A673 (cell line): ENCODE measurements at regions not wholly inside any gene's neighbourhood (a gene's known extent, or its start where the extent isn't known, plus 50 kb on each side); places are given as distances from the start of the nearest gene placed in this dataset.

Experiments used
- BruUV-seq: library from RNA; stranded (reverse); fragments of 400-500 nt; replicated peaks from 2 replicates; lab custom pipeline; 2021; lab: Mats Ljungman, UMichigan
- CTCF ChIA-PET: fragments of 300-600 bp; sonication (Branson Sonifier 250); formaldehyde crosslinking; loops from one replicate; lab custom pipeline; 2022; ENCODE audit warnings: antibody characterized with exemption; lab: Charles Lee
- POLR2A ChIA-PET: fragments of 300-600 bp; sonication (Branson Sonifier 250); formaldehyde crosslinking; loops from one replicate; lab custom pipeline; 2022; ENCODE audit warnings: antibody characterized with exemption; ENCODE audit not compliant: low non-redundant PET; lab: Charles Lee
- DNase-seq: peaks from one replicate; pipeline ENCODE4 v3.0.0-alpha.2; 2015; ENCODE audit warnings: low spot score
- H3K27ac ChIP-seq: fragments of 200-600 bp; sonication (generic); 2 replicates; pipeline ENCODE4 v1.5.1; 2016; ENCODE audit warnings: mixed run types, low read depth, mild to moderate bottlenecking, mixed read lengths, antibody characterized with exemption, low read length; ENCODE audit not compliant: poor library complexity, severe bottlenecking
- H3K27me3 ChIP-seq: fragments of 200-600 bp; sonication (generic); replicated peaks from 2 replicates; pipeline ENCODE4 v1.6.1; 2017; ENCODE audit warnings: mixed run types, low read depth, mild to moderate bottlenecking, mixed read lengths, antibody characterized with exemption, low read length; ENCODE audit not compliant: insufficient read depth, poor library complexity
- H3K36me3 ChIP-seq: fragments of 200-600 bp; sonication (generic); 2 replicates; pipeline ENCODE4 v1.6.1; 2016; ENCODE audit warnings: mixed run types, mild to moderate bottlenecking, mixed read lengths, antibody characterized with exemption, low read length; ENCODE audit not compliant: insufficient read depth, poor library complexity, severe bottlenecking
- H3K4me1 ChIP-seq: fragments of 200-600 bp; sonication (generic); 2 replicates; pipeline ENCODE4 v1.6.1; 2017; ENCODE audit warnings: mixed run types, mild to moderate bottlenecking, mixed read lengths, antibody characterized with exemption, low read length; ENCODE audit not compliant: insufficient read depth, poor library complexity, severe bottlenecking
- H3K4me3 ChIP-seq: fragments of 200-600 bp; sonication (generic); 2 replicates; pipeline ENCODE4 v1.5.1; 2016; ENCODE audit warnings: low read depth, mixed run types, mild to moderate bottlenecking, mixed read lengths, low read length; ENCODE audit not compliant: poor library complexity, severe bottlenecking
- H3K9me3 ChIP-seq: fragments of 200-600 bp; sonication (generic); 2 replicates; pipeline ENCODE4 v1.6.1; 2016; ENCODE audit warnings: mixed run types, low read depth, mild to moderate bottlenecking, mixed read lengths, antibody characterized with exemption, low read length; ENCODE audit not compliant: poor library complexity, severe bottlenecking
- EZH2 ChIP-seq: fragments of 200-600 bp; sonication (generic); IDR thresholded peaks from 2 replicates; pipeline ENCODE4 v1.6.1; 2017; ENCODE audit warnings: borderline replicate concordance, low read depth, mild to moderate bottlenecking, mixed read lengths, antibody characterized with exemption, low read length; ENCODE audit not compliant: poor library complexity, severe bottlenecking
- intact Hi-C: fragments of 100-400 bp; cut with micrococcal nuclease; formaldehyde crosslinking; loops from one replicate; pipeline ENCODE4 v1.10.0; 2022; ENCODE audit not compliant: unreplicated experiment
- TF ChIP-seq, protein P1 (sequence below): fragments of 300-800, 200-600 bp; sonication (generic); conservative IDR thresholded peaks from 2 replicates; pipeline ENCODE4 v1.5.1; 2017; ENCODE audit warnings: low read depth, mild to moderate bottlenecking, antibody characterized with exemption, low read length, moderate library complexity, mixed read lengths

GRCh38 chr11:69569306-69570200 lies 71.4 kb upstream of the CCND1 start:
- CTCF ChIA-PET = no interaction called here

GRCh38 chr11:69572233-69572860 lies 68.6 kb upstream of the CCND1 start:
- Histone ChIP-seq H3K27ac (no peak overlapping the region), H3K36me3 (no peaks in the 10 kb centered on the region), H3K4me1 (no peaks in the 10 kb centered on the region), H3K27me3 (no peaks in the 10 kb centered on the region), H3K4me3 (no peak overlapping the region), H3K9me3 (no peaks in the 10 kb centered on the region)
- ChIA-PET CTCF (no interaction called here), POLR2A (no interaction called here)
- DNase-seq = no peak
- no TSS peak for BruUV-seq
- intact Hi-C loops = no loop called here
- TF ChIP-seq, protein P1, sequence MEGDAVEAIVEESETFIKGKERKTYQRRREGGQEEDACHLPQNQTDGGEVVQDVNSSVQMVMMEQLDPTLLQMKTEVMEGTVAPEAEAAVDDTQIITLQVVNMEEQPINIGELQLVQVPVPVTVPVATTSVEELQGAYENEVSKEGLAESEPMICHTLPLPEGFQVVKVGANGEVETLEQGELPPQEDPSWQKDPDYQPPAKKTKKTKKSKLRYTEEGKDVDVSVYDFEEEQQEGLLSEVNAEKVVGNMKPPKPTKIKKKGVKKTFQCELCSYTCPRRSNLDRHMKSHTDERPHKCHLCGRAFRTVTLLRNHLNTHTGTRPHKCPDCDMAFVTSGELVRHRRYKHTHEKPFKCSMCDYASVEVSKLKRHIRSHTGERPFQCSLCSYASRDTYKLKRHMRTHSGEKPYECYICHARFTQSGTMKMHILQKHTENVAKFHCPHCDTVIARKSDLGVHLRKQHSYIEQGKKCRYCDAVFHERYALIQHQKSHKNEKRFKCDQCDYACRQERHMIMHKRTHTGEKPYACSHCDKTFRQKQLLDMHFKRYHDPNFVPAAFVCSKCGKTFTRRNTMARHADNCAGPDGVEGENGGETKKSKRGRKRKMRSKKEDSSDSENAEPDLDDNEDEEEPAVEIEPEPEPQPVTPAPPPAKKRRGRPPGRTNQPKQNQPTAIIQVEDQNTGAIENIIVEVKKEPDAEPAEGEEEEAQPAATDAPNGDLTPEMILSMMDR = no peak
- no peak for TF ChIP-seq EZH2

More at GRCh38 chr11:69569306-69570200, 71.4 kb upstream of the CCND1 start:
- intact Hi-C loops = no loop called here
- H3K4me3 ChIP-seq = no peak overlapping the region
- no TSS peak for BruUV-seq
- no peak for TF ChIP-seq EZH2
- peaks cover 5% of the 10 kb centered on the region for H3K9me3 ChIP-seq
- no peaks in the 10 kb centered on the region for H3K36me3 ChIP-seq
- no peak for DNase-seq
- no peaks in the 10 kb centered on the region for H3K4me1 ChIP-seq
- POLR2A ChIA-PET = no interaction called here
- H3K27me3 ChIP-seq = no peaks in the 10 kb centered on the region
- no peak overlapping the region for H3K27ac ChIP-seq

DNA sequence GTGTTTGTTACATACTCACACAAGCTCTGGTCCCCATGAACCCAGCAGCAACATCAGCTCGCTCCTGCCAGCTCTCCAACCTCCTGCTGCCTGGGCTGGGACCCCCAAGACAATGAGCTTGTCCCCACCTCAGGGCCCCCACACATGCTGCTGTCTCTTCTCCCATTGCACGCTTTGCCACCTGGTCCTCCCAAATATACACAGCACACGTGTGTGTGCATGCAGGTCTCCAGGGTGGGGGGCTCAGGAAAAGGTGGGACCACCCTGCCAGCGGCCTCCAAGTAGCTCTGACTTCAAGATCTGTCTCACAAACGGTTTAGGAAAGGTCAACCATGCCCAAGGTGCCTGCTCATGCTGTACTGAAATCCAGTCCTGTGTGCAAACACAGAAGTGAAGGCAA lies 68.1 kb upstream of the CCND1 start:
- Histone ChIP-seq H3K4me1 (no peaks in the 10 kb centered on the region), H3K27ac (no peak overlapping the region), H3K27me3 (no peaks in the 10 kb centered on the region), H3K4me3 (no peak overlapping the region), H3K9me3 (no peaks in the 10 kb centered on the region), H3K36me3 (no peaks in the 10 kb centered on the region)
- ChIA-PET CTCF (no interaction called here), POLR2A (no interaction called here)
- BruUV-seq = no TSS peak
- intact Hi-C loops = no loop called here
- DNase-seq = no peak
- no peak for TF ChIP-seq EZH2
- TF ChIP-seq, protein P1 = no peak
